Activated T-cell treated with anti-CD3 and anti-CD28 coated beads for 24 hours (primary cell): ENCODE measurements at regions not wholly inside any gene's neighbourhood (a gene's known extent, or its start where the extent isn't known, plus 50 kb on each side); places are given as distances from the start of the nearest gene placed in this dataset.

Source experiments
- DNase-seq: peaks from one replicate; pipeline ENCODE4 v3.0.0-alpha.2; 2020; ENCODE audit warnings: low read depth

GRCh38 chr1:192524223-192524622 is 51.4 kb upstream of the RGS1 start:
- DNase-seq, result no peak
